SK-N-SH (cell line): ENCODE measurements at regions not wholly inside any gene's neighbourhood (a gene's known extent, or its start where the extent isn't known, plus 50 kb on each side); places are given as distances from the start of the nearest gene placed in this dataset.

ENCODE experiments used
- CTCF ChIA-PET: fragments of 300-600, 350-600 bp; formaldehyde crosslinking; extraction: SDS; loops from one replicate; lab custom pipeline; 2021; lab: Yijun Ruan, JAX
- POLR2A ChIA-PET: fragments of 350-600 bp; sonication (Branson Sonifier 250); formaldehyde crosslinking; extraction: SDS; loops from one replicate; lab custom pipeline; 2020; ENCODE audit warnings: antibody characterized with exemption, inconsistent platforms; lab: Yijun Ruan, JAX
- DNase-seq: peaks from one replicate; pipeline ENCODE4 v3.0.0; 2012
- H2AFZ ChIP-seq: fragments of 200-600 bp; sonication (generic); 2 replicates; pipeline ENCODE4 v1.8.1; 2016; ENCODE audit warnings: antibody characterized with exemption, mild to moderate bottlenecking, low read depth
- H3F3A ChIP-seq: fragments of 200-600 bp; sonication (generic); replicated peaks from 2 replicates; pipeline ENCODE3; 2016; ENCODE audit warnings: antibody characterized with exemption, mild to moderate bottlenecking; ENCODE audit not compliant: insufficient read depth
- H3K27ac ChIP-seq, 2 experiments: fragments of 200-500 bp in 1 of 2; fragments of 200-600 bp in 1 of 2; sonication (Bioruptor generic) in 1 of 2; sonication (generic), shearing (Covaris generic) in 1 of 2; 2 replicates each; pipeline versions ENCODE4 v1.5.1 to v1.6.1; 2014 to 2016; ENCODE audit warnings: low read depth in 2 of 2, inconsistent platforms in 1 of 2, low read length in 1 of 2, mild to moderate bottlenecking in 1 of 2, mixed read lengths in 1 of 2
- H3K27me3 ChIP-seq: fragments of 200-600 bp; sonication (generic), shearing (Covaris generic); 2 replicates; pipeline ENCODE4 v1.6.1; 2016; ENCODE audit warnings: mixed run types; ENCODE audit not compliant: insufficient read depth
- H3K36me3 ChIP-seq, 2 experiments: fragments of 200-500 bp in 1 of 2; fragments of 200-600 bp in 1 of 2; sonication (Bioruptor generic) in 1 of 2; sonication (generic) in 1 of 2; replicated peaks in 1 of 2; 2 replicates each; pipeline versions ENCODE3 to v1.5.1; 2014 to 2016; ENCODE audit warnings: low read length in 1 of 2, mild to moderate bottlenecking in 1 of 2; ENCODE audit not compliant: insufficient read depth in 2 of 2, control insufficient read depth in 1 of 2
- H3K4me1 ChIP-seq, 2 experiments: fragments of 200-500 bp in 1 of 2; fragments of 200-600 bp in 1 of 2; sonication (Bioruptor generic) in 1 of 2; sonication (generic), shearing (Covaris generic) in 1 of 2; 2 replicates each; pipeline versions ENCODE4 v1.5.1 to v1.6.1; 2014 to 2016; ENCODE audit warnings: low read depth in 1 of 2, low read length in 1 of 2, mixed run types in 1 of 2; ENCODE audit not compliant: insufficient read depth in 2 of 2, control insufficient read depth in 1 of 2
- H3K4me2 ChIP-seq: fragments of 200-600 bp; sonication (generic), shearing (Covaris generic); 2 replicates; pipeline ENCODE4 v1.6.1; 2017; ENCODE audit warnings: mixed run types
- H3K4me3 ChIP-seq, 2 experiments: fragments of 200-500 bp in 1 of 2; fragments of 200-600 bp in 1 of 2; sonication (Bioruptor generic) in 1 of 2; sonication (generic), shearing (Covaris generic) in 1 of 2; 2 replicates each; pipeline versions ENCODE4 v1.5.1 to v1.8.1; 2014 to 2016; ENCODE audit warnings: low read depth in 2 of 2, inconsistent platforms in 1 of 2, low read length in 1 of 2, mild to moderate bottlenecking in 1 of 2, mixed read lengths in 1 of 2, moderate library complexity in 1 of 2
- H3K79me2 ChIP-seq: fragments of 200-600 bp; sonication (generic); 2 replicates; pipeline ENCODE4 v1.8.1; 2017; ENCODE audit warnings: mild to moderate bottlenecking; ENCODE audit not compliant: insufficient read depth
- H3K9ac ChIP-seq: fragments of 200-600 bp; sonication (generic); 2 replicates; pipeline ENCODE4 v1.6.1; 2017; ENCODE audit warnings: mixed run types
- H3K9me2 ChIP-seq: fragments of 200-600 bp; sonication (generic); 2 replicates; pipeline ENCODE4 v1.6.1; 2017; ENCODE audit warnings: mixed run types
- H3K9me3 ChIP-seq: fragments of 200-600 bp; sonication (generic); 2 replicates; pipeline ENCODE4 v1.6.1; 2017; ENCODE audit warnings: mixed run types, mild to moderate bottlenecking, moderate library complexity
- H4K20me1 ChIP-seq: fragments of 200-600 bp; sonication (generic); 2 replicates; pipeline ENCODE4 v1.6.1; 2017; ENCODE audit warnings: mild to moderate bottlenecking, mixed run types; ENCODE audit not compliant: insufficient read depth
- EZH2phosphoT487 ChIP-seq: fragments of 200-600 bp; sonication (generic); IDR thresholded peaks from 2 replicates; pipeline ENCODE4 v1.6.1; 2017; ENCODE audit warnings: low read depth, mixed run types, mild to moderate bottlenecking, antibody characterized with exemption, moderate library complexity, borderline replicate concordance
- FOSL2 ChIP-seq: IDR thresholded peaks from 2 replicates; pipeline ENCODE4 v1.4.0; 2012; ENCODE audit warnings: low read depth, mild to moderate bottlenecking, moderate library complexity, borderline replicate concordance
- GABPA ChIP-seq: IDR thresholded peaks from 2 replicates; pipeline ENCODE4 v1.4.0; 2012; ENCODE audit warnings: low read depth, mild to moderate bottlenecking
- GATA2 ChIP-seq: sonication (generic); formaldehyde crosslinking; IDR thresholded peaks from 2 replicates; pipeline ENCODE4 v1.5.0; 2020; ENCODE audit warnings: mild to moderate bottlenecking, missing genetic modification reagents
- POLR2AphosphoS5 ChIP-seq: IDR thresholded peaks from 2 replicates; pipeline ENCODE4 v1.6.1; 2012; ENCODE audit warnings: low read depth, low read length
- RCOR1 ChIP-seq: fragments of 150-350 bp; IDR thresholded peaks from 2 replicates; pipeline ENCODE4 v1.6.1; 2017; ENCODE audit warnings: antibody characterized with exemption, low read length
- SMC3 ChIP-seq: IDR thresholded peaks from 2 replicates; pipeline ENCODE4 v1.6.1; 2012; ENCODE audit warnings: low read depth, low read length, improper control_type of control experiment
- WGBS: methylation state at CpG from one replicate; pipeline ENCODE4 v1.1.6; 2017; ENCODE audit warnings: low lambda C conversion rate; 5-methylcytosine and 5-hydroxymethylcytosine counted together
- TF ChIP-seq, protein P1 (sequence below): IDR thresholded peaks from 2 replicates; pipeline ENCODE4; 2012
- TF ChIP-seq, protein P2 (sequence below): IDR thresholded peaks from 2 replicates; pipeline ENCODE4 v1.4.0; 2012; ENCODE audit warnings: low read depth
- TF ChIP-seq, protein P3 (sequence below): fragments of 150-350 bp; IDR thresholded peaks from 2 replicates; pipeline ENCODE4 v1.6.1; 2016; ENCODE audit warnings: mild to moderate bottlenecking, low read depth, low read length

GRCh38 chr12:59517522-59517921 lies 78.3 kb upstream of the SLC16A7 start:
- no peaks in the 10 kb centered on the region for H3K79me2 ChIP-seq
- H4K20me1 ChIP-seq: no peaks in the 10 kb centered on the region
- H2AFZ ChIP-seq: no peak overlapping the region
- TF ChIP-seq, protein P1, sequence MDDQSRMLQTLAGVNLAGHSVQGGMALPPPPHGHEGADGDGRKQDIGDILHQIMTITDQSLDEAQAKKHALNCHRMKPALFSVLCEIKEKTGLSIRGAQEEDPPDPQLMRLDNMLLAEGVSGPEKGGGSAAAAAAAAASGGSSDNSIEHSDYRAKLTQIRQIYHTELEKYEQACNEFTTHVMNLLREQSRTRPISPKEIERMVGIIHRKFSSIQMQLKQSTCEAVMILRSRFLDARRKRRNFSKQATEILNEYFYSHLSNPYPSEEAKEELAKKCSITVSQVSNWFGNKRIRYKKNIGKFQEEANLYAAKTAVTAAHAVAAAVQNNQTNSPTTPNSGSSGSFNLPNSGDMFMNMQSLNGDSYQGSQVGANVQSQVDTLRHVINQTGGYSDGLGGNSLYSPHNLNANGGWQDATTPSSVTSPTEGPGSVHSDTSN: no peak
- no peak for TF ChIP-seq GABPA
- H3K4me2 ChIP-seq: no peak overlapping the region
- H3K4me3 ChIP-seq: no peak overlapping the region
- H3K9me3 ChIP-seq: no peaks in the 10 kb centered on the region
- H3K9me2 ChIP-seq: no peaks in the 10 kb centered on the region
- H3K4me1 ChIP-seq: no peaks in the 10 kb centered on the region
- no peak for DNase-seq
- ChIA-PET CTCF (no interaction called here), POLR2A (no interaction called here)
- H3F3A ChIP-seq: no peaks in the 10 kb centered on the region
- H3K9ac ChIP-seq: no peak overlapping the region
- H3K27me3 ChIP-seq: no peaks in the 10 kb centered on the region
- H3K27ac ChIP-seq: no peak overlapping the region
- no peaks in the 10 kb centered on the region for H3K36me3 ChIP-seq
- 8% methylated on average over 2 of the region's 2 CpGs for WGBS

- 0% methylated on average over 1 of the region's 1 CpG for WGBS
- Histone ChIP-seq H3K27me3 (no peaks in the 10 kb centered on the region), H3K27ac (no peak overlapping the region), H3K36me3 (no peaks in the 10 kb centered on the region), H3K9ac (no peak overlapping the region), H3K4me3 (no peak overlapping the region), H3K4me2 (no peak overlapping the region), H2AFZ (no peak overlapping the region), H3K79me2 (no peaks in the 10 kb centered on the region), H3K4me1 (no peaks in the 10 kb centered on the region), H4K20me1 (no peaks in the 10 kb centered on the region), H3K9me3 (no peaks in the 10 kb centered on the region), H3K9me2 (no peaks in the 10 kb centered on the region), H3F3A (no peaks in the 10 kb centered on the region)
- CTCF ChIA-PET: no interaction called here
- DNase-seq: no peak
- TF ChIP-seq POLR2AphosphoS5 (no peak), EZH2phosphoT487 (no peak), SMC3 (no peak), GATA2 (CRISPR knock-in tag) (no peak), FOSL2 (no peak), RCOR1 (no peak)
- POLR2A ChIA-PET: no interaction called here
Measured at GRCh38 chr12:59500915-59501314, 94.9 kb upstream of the SLC16A7 start.

GRCh38 chr12:59500335-59500734 lies 95.5 kb upstream of the SLC16A7 start:
- WGBS: 3% methylated on average over 1 of the region's 1 CpG
- CTCF ChIA-PET: no interaction called here
- POLR2A ChIA-PET: no interaction called here

More at GRCh38 chr12:59500335-59500734, 95.5 kb upstream of the SLC16A7 start:
- no peak overlapping the region for H2AFZ ChIP-seq
- H3K79me2 ChIP-seq: no peaks in the 10 kb centered on the region
- no peaks in the 10 kb centered on the region for H3K9me3 ChIP-seq
- no peak overlapping the region for H3K4me2 ChIP-seq
- H4K20me1 ChIP-seq: no peaks in the 10 kb centered on the region
- H3K9ac ChIP-seq: no peak overlapping the region
- H3K36me3 ChIP-seq: no peaks in the 10 kb centered on the region
- TF ChIP-seq EZH2phosphoT487 (no peak), FOSL2 (no peak)
- TF ChIP-seq, protein P2, sequence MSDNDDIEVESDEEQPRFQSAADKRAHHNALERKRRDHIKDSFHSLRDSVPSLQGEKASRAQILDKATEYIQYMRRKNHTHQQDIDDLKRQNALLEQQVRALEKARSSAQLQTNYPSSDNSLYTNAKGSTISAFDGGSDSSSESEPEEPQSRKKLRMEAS: no peak
- TF ChIP-seq, protein P3, sequence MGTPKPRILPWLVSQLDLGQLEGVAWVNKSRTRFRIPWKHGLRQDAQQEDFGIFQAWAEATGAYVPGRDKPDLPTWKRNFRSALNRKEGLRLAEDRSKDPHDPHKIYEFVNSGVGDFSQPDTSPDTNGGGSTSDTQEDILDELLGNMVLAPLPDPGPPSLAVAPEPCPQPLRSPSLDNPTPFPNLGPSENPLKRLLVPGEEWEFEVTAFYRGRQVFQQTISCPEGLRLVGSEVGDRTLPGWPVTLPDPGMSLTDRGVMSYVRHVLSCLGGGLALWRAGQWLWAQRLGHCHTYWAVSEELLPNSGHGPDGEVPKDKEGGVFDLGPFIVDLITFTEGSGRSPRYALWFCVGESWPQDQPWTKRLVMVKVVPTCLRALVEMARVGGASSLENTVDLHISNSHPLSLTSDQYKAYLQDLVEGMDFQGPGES: no peak
- H3K4me3 ChIP-seq: no peak overlapping the region
- no peaks in the 10 kb centered on the region for H3F3A ChIP-seq
- H3K27ac ChIP-seq: no peak overlapping the region
- no peaks in the 10 kb centered on the region for H3K9me2 ChIP-seq
- no peak for DNase-seq
- H3K27me3 ChIP-seq: no peaks in the 10 kb centered on the region
- H3K4me1 ChIP-seq: no peaks in the 10 kb centered on the region
